OCI-LY3 (cell line): ENCODE measurements at regions not wholly inside any gene's neighbourhood (a gene's known extent, or its start where the extent isn't known, plus 50 kb on each side); places are given as distances from the start of the nearest gene placed in this dataset.

Experiments used
- EZH2phosphoT487 ChIP-seq: fragments of 200-600 bp; shearing (Covaris generic); IDR thresholded peaks from 2 replicates; pipeline ENCODE4 v1.6.1; 2018; ENCODE audit warnings: antibody characterized with exemption, mixed run types, low read depth
- TF ChIP-seq, protein P1 (sequence below): fragments of 200-600, 300-600 bp; sonication (generic); IDR thresholded peaks from 2 replicates; pipeline ENCODE4 v1.5.1; 2014; ENCODE audit warnings: antibody characterized with exemption, low read length, low read depth

DNA sequence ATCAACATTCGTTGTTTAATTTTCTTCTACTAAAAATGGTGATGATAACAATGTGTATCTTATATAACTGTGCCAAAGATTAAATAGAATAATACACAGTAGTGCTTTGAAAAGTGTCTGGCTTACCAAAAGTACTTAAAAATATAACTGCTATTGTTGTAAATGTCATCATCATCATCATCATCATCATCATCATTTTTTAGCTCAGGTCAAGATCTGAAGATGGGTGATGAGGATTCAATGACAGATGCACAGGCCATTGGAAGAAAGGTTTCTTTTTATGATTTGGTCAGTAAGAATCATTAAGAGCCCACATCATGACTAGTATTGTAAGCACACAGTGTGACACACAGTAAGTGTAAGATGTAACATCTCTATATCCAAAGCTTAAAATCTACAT, 795.2 kb downstream of the SLC4A3 start:
- TF ChIP-seq, protein P1, sequence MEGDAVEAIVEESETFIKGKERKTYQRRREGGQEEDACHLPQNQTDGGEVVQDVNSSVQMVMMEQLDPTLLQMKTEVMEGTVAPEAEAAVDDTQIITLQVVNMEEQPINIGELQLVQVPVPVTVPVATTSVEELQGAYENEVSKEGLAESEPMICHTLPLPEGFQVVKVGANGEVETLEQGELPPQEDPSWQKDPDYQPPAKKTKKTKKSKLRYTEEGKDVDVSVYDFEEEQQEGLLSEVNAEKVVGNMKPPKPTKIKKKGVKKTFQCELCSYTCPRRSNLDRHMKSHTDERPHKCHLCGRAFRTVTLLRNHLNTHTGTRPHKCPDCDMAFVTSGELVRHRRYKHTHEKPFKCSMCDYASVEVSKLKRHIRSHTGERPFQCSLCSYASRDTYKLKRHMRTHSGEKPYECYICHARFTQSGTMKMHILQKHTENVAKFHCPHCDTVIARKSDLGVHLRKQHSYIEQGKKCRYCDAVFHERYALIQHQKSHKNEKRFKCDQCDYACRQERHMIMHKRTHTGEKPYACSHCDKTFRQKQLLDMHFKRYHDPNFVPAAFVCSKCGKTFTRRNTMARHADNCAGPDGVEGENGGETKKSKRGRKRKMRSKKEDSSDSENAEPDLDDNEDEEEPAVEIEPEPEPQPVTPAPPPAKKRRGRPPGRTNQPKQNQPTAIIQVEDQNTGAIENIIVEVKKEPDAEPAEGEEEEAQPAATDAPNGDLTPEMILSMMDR = no peak
- no peak for TF ChIP-seq EZH2phosphoT487
